HepG2 (cell line): ENCODE measurements at regions not wholly inside any gene's neighbourhood (a gene's known extent, or its start where the extent isn't known, plus 50 kb on each side); places are given as distances from the start of the nearest gene placed in this dataset.

Experiments
- ATAC-seq: fragments of 200-7000 bp; cut with Tn5 transposase; 3 replicates; pipeline ENCODE4 v1.9.1; 2020; ENCODE audit warnings: mild to moderate bottlenecking, moderate library complexity
- BruUV-seq: library from RNA; stranded (reverse); fragments of 400-500 nt; replicated peaks from 2 replicates; lab custom pipeline; 2021; lab: Mats Ljungman, UMichigan
- CTCF ChIA-PET: fragments of 300-600 bp; formaldehyde crosslinking; extraction: SDS; loops from one replicate; lab custom pipeline; 2021; ENCODE audit warnings: low total read pairs, inconsistent platforms, low intra/inter-chr PET ratio; lab: Yijun Ruan, JAX
- POLR2A ChIA-PET: fragments of 350-600 bp; sonication (Branson Sonifier 250); formaldehyde crosslinking; loops from one replicate; lab custom pipeline; 2020; ENCODE audit warnings: antibody characterized with exemption, inconsistent platforms; lab: Yijun Ruan, JAX
- DNase-seq: peaks from one replicate; pipeline ENCODE4 v3.0.0-alpha.2; 2015; ENCODE audit warnings: low spot score
- FAIRE-seq: peaks from 3 replicates; lab custom pipeline; 2011; peaks lifted over from hg19 to GRCh38; lab: Jason Lieb, UNC
- H2AFZ ChIP-seq: one replicate; pipeline ENCODE4 v1.6.1; 2011; ENCODE audit warnings: low read length, inconsistent platforms
- H3K27ac ChIP-seq: fragments of 300-600 bp; 3 replicates; pipeline ENCODE4 v1.8.0; 2011; ENCODE audit warnings: mixed run types, mild to moderate bottlenecking, mixed read lengths, low read length, inconsistent platforms; ENCODE audit not compliant: insufficient read depth; ENCODE audit errors: extremely low read length
- H3K27me3 ChIP-seq, 2 experiments: fragments of 200-600 bp in 1 of 2; 2 replicates in 1 of 2; 3 replicates in 1 of 2; pipeline versions ENCODE4 v1.6.0 to v1.8.0; 2011; ENCODE audit warnings: low read length in 2 of 2, mild to moderate bottlenecking in 2 of 2, moderate library complexity in 2 of 2, inconsistent platforms in 1 of 2; ENCODE audit not compliant: insufficient read depth in 2 of 2, control insufficient read depth in 1 of 2
- H3K36me3 ChIP-seq, 2 experiments: fragments of 200-600 bp in 1 of 2; replicated peaks in 1 of 2; 2 replicates in 1 of 2; 3 replicates in 1 of 2; pipeline versions ENCODE4 v1.5.1 to v1.8.0; 2011; ENCODE audit warnings: low read length in 2 of 2, inconsistent platforms in 1 of 2; ENCODE audit not compliant: insufficient read depth in 2 of 2, control insufficient read depth in 1 of 2
- H3K4me1 ChIP-seq: 2 replicates; pipeline ENCODE4 v1.5.1; 2012; ENCODE audit warnings: low read length, inconsistent platforms; ENCODE audit not compliant: insufficient read depth
- H3K4me2 ChIP-seq: 2 replicates; pipeline ENCODE4 v1.6.0; 2011; ENCODE audit warnings: low read depth, low read length, inconsistent platforms
- H3K4me3 ChIP-seq, 3 experiments: fragments of 200-600 bp in 1 of 3; sonication (generic), shearing (Covaris generic) in 1 of 3; replicated peaks in 1 of 3; 2 replicates each; pipeline ENCODE4 v1.5.1; 2011 to 2016; ENCODE audit warnings: low read length in 3 of 3, inconsistent platforms in 2 of 3, low read depth in 2 of 3, mild to moderate bottlenecking in 2 of 3, control low read depth in 1 of 3, mixed read lengths in 1 of 3; ENCODE audit not compliant: insufficient read depth in 1 of 3
- H3K79me2 ChIP-seq: one replicate; pipeline ENCODE4 v1.6.1; 2011; ENCODE audit warnings: low read length, inconsistent platforms; ENCODE audit not compliant: insufficient read depth
- H3K9ac ChIP-seq: 2 replicates; pipeline ENCODE4 v1.6.0; 2011; ENCODE audit warnings: mild to moderate bottlenecking, low read depth, low read length, inconsistent platforms; ENCODE audit not compliant: insufficient read depth
- H3K9me3 ChIP-seq: 2 replicates; pipeline ENCODE4 v1.5.1; 2012; ENCODE audit warnings: mild to moderate bottlenecking, low read length
- H4K20me1 ChIP-seq: 2 replicates; pipeline ENCODE4 v1.6.0; 2011; ENCODE audit warnings: inconsistent platforms, mild to moderate bottlenecking, low read length, moderate library complexity; ENCODE audit not compliant: insufficient read depth
- CREB1 ChIP-seq, 2 experiments: fragments of 450-650 bp in 1 of 2; IDR thresholded peaks; 2 replicates each; pipeline ENCODE4 v1.6.1; 2016 to 2017; ENCODE audit warnings: control low read depth in 1 of 2, mild to moderate bottlenecking in 1 of 2, missing compliant biosample characterization in 1 of 2, missing genetic modification characterization in 1 of 2
- MAFK ChIP-seq, 2 experiments: IDR thresholded peaks in 1 of 2; conservative IDR thresholded peaks in 1 of 2; 2 replicates each; pipeline ENCODE4 v1.6.1; 2011; ENCODE audit warnings: improper control_type of control experiment in 2 of 2, low read length in 2 of 2
- MLLT10 ChIP-seq: sonication (generic); formaldehyde crosslinking; IDR thresholded peaks from 2 replicates; pipeline ENCODE4 v1.4.0; 2020; ENCODE audit warnings: missing genetic modification reagents
- NFE2L2 ChIP-seq: fragments of 150-350 bp; IDR thresholded peaks from 2 replicates; pipeline ENCODE4 v1.6.1; 2014; ENCODE audit warnings: low read length
- TAF15 ChIP-seq: fragments of 200-400 bp; formaldehyde crosslinking; IDR thresholded peaks from one replicate; pipeline ENCODE4 v1.6.1; 2018; ENCODE audit warnings: mild to moderate bottlenecking, low read depth, low read length; ENCODE audit not compliant: poor library complexity, severe bottlenecking
- ZBTB7B ChIP-seq: sonication (generic); formaldehyde crosslinking; IDR thresholded peaks from 2 replicates; pipeline ENCODE4 v1.4.0; 2020; ENCODE audit warnings: missing genetic modification reagents
- ZMYM3 ChIP-seq: sonication (generic); formaldehyde crosslinking; IDR thresholded peaks from 2 replicates; pipeline ENCODE4 v1.5.1; 2020; ENCODE audit warnings: mild to moderate bottlenecking, missing genetic modification reagents
- ZNF44 ChIP-seq: sonication (generic); formaldehyde crosslinking; IDR thresholded peaks from 2 replicates; pipeline ENCODE4 v1.5.1; 2020; ENCODE audit warnings: mild to moderate bottlenecking, missing genetic modification reagents
- ZNF543 ChIP-seq: sonication (generic); formaldehyde crosslinking; IDR thresholded peaks from 2 replicates; pipeline ENCODE4 v1.4.0; 2020; ENCODE audit warnings: mild to moderate bottlenecking, missing genetic modification reagents
- whole genome bisulfite sequencing: methylation state at CpG from one replicate; pipeline ENCODE4 v1.1.6; 2017; ENCODE audit warnings: low lambda C conversion rate; 5-methylcytosine and 5-hydroxymethylcytosine counted together
- in situ Hi-C: cut with HindIII; loops from 2 replicates; pipeline ENCODE4 v1.10.0; 2017; ENCODE audit warnings: low pct_unique_long_range_greater_than_20kb; ENCODE audit not compliant: extremely low pct_ligation_motif_present
- intact Hi-C: fragments of 100-400 bp; cut with micrococcal nuclease; formaldehyde crosslinking; loops from one replicate; pipeline ENCODE4 v1.10.0; 2022; ENCODE audit not compliant: unreplicated experiment
- TF ChIP-seq, protein P1 (sequence below): sonication (generic); formaldehyde crosslinking; IDR thresholded peaks from 2 replicates; pipeline ENCODE4 v1.5.0; 2020; ENCODE audit warnings: missing genetic modification reagents

DNA sequence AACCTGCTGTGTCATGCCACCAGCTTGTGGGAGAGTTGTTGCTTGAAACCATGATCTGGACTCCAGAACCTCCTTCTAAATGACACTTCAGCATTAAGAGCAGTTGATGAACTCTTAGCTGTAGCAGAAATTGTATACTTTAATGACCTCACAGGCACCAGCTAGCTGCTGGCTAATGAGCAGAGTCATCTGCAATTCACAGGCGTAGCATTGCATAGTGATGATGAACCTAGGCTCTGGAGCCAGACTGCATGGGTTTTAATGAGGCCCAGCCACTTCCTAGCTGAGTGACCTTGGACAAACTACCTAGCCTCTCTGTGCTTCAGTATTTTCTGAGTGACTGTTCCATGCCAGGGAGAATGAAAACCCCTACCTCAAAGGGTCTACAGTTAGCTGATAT, 407.1 kb downstream of the LMO4 start (continued):
- TF ChIP-seq ZNF543 (CRISPR knock-in tag) (no peak), NFE2L2 (no peak), MLLT10 (CRISPR knock-in tag) (no peak), MAFK (conservative IDR thresholded peaks at IDR 0.05 in 1 of 2, IDR thresholded peaks at IDR 0.05 in 1 of 2; ENCODE audit: low read length in 2 of 2) (no peak), ZBTB7B (CRISPR knock-in tag) (no peak), TAF15 (no peak)
- TF ChIP-seq, protein P1, sequence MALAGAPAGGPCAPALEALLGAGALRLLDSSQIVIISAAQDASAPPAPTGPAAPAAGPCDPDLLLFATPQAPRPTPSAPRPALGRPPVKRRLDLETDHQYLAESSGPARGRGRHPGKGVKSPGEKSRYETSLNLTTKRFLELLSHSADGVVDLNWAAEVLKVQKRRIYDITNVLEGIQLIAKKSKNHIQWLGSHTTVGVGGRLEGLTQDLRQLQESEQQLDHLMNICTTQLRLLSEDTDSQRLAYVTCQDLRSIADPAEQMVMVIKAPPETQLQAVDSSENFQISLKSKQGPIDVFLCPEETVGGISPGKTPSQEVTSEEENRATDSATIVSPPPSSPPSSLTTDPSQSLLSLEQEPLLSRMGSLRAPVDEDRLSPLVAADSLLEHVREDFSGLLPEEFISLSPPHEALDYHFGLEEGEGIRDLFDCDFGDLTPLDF, result no peak

DNA sequence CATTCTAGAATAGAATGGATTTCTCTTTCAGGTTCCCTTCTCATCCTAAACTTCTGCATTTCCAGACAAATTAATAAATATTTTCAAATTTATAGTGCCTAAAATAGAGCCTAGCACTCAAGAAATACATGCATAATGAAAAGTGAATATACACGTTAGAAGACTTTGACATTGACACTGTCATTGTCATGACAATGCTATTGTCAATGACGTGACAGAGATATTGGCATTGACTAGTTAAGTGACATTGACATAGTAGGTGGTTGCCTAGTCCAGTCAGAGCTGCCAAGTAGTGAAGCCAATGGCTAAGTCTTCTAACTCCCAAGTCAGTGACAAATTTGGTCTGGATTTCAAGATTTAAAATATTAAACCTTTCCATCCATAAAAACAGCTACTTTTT, 410.5 kb downstream of the LMO4 start:
- FAIRE-seq, result no peak
- intact Hi-C loops, result no loop called here
- no peaks in the 10 kb centered on the region; the same call in 1 of the 2 replicates for H3K4me1 ChIP-seq
- TF ChIP-seq CREB1 (IDR thresholded peaks at IDR 0.05) (peak; percentile 55; the same call in 1 of the 2 replicates), CREB1 (CRISPR knock-in tag; IDR thresholded peaks at IDR 0.05) (no peak), ZMYM3 (no peak), ZNF44 (CRISPR knock-in tag) (no peak)
- TF ChIP-seq, all 625 proteins: peak for 1
- CTCF ChIA-PET, result no interaction called here
- no TSS peak for BruUV-seq
- Histone ChIP-seq H4K20me1 (no peaks in the 10 kb centered on the region), H3K36me3 (no peaks in the 10 kb centered on the region), H3K27me3 (no peaks in the 10 kb centered on the region), H2AFZ (no peak overlapping the region), H3K79me2 (no peaks in the 10 kb centered on the region), H3K9me3 (no peaks in the 10 kb centered on the region), H3K4me3 (no peak overlapping the region), H3K9ac (no peak overlapping the region), H3K4me2 (no peak overlapping the region), H3K27ac (no peak overlapping the region)
- no peak for DNase-seq
- WGBS, result 47% methylated on average over 2 of the region's 2 CpGs
- POLR2A ChIA-PET, result no interaction called here
- in situ Hi-C loops, result no loop called here
- ATAC-seq, result no peak
